Cardiac septum (tissue), 1 donor: ENCODE measurements at regions not wholly inside any gene's neighbourhood (a gene's known extent, or its start where the extent isn't known, plus 50 kb on each side); places are given as distances from the start of the nearest gene placed in this dataset.

ENCODE experiments used
- DNase-seq: peaks from one replicate; pipeline ENCODE4 v3.0.0-alpha.2; 2020; ENCODE audit warnings: low spot score
- intact Hi-C: fragments of 100-400 bp; cut with DNase I; formaldehyde crosslinking; loops from one replicate; pipeline ENCODE4 v1.14.0; 2022
- donor health status: DM: no; HTN: no; CAD: no.

DNA sequence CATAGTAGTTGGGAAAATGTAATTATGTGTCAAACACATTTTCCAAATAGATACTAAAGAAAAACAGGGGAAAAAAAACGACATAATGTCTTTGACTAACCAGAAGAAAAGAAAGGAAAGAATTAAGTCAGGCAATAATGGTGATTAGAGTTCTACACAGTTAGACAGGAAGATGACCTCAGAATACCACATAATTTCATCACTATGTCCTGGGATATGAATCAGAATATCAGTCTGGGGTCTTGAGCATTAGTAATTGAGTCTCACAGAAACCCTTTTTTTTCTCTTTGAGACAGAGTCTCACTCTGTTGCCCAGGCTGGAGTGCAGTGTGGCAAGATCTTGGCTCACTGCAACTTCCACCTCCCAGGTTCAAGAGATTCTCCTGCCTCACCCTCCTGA, 503.4 kb downstream of the SLITRK1 start:
- no peak for DNase-seq
- intact Hi-C loops: no loop called here

DNA sequence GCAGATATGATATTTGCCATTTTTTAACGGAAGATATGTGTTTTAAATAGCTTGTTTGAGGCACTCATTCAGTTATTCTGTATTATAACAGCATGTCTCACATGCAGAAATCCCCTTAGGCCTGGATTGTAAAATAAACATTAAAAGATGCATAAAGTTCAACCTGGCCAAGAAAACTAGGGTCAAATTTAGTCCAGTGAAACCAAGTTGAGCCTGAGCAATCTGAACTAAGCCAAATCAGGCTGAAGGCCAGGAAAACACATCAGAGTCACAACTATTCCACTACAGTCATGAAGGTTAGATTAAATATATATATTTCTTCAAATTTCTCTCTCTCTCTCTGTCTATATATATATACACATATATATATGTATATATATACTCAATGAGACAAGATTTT, 504.8 kb downstream of the SLITRK1 start:
- no peak for DNase-seq
- intact Hi-C loops: no loop called here

DNA sequence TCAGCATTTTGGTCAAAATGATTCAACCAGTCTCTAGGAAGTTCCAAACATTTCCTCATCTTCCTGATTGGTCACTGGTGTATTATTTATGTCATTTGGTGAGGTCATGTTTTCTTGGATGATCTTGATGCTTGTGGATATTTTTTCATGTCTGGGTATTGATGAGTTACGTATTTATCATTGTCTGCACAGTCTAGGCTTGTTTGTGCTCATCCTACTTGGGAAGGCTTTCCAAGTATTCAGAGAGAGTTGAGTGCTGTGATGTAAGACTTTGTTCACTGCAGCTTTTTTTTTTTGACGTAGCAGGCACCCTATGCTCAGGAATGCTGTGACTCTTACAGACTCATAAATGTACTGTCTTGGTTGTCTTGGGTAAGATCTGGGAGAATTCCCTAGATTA, 509.5 kb downstream of the SLITRK1 start:
- intact Hi-C loops: no loop called here
- no peak for DNase-seq

DNA sequence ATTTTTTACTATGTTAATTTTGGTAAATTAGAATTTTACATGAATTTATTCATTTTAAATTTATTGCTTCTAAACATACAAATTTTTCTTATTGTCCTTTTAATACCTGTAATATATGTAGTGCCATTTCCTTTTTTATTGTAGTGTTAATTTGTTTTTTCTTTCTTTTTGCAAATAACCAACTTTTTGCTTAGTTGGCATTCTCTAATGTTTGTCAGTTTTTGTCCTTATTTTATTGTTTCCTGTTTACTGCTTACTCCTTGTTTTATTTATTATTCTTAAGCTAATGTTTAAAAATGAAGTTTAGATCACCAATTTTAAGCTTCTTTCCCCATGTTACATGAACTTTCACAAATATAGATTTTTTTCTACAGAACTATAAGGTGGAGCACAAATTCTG, 516.6 kb downstream of the SLITRK1 start:
- DNase-seq: no peak
- intact Hi-C loops: no loop called here

DNA sequence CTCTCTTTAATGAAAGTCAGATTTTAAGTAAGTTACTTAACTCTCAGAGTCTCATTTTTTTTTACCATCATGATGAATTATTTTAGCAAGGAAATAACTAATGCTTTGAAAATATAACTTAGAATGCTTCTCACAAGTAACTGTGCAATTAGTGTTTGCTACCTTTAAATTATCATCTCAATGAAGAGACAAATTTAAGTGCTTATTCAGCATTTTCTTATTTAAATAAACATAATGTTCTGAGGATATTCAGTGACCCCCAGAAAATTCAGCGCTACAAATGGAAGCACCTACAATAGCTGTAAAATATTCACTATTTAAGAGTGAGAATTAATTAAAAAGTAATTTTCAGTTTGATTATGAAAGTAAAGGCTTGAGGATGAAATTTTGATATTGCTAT, 527.2 kb downstream of the SLITRK1 start:
- no peak for DNase-seq
- intact Hi-C loops: no loop called here

DNA sequence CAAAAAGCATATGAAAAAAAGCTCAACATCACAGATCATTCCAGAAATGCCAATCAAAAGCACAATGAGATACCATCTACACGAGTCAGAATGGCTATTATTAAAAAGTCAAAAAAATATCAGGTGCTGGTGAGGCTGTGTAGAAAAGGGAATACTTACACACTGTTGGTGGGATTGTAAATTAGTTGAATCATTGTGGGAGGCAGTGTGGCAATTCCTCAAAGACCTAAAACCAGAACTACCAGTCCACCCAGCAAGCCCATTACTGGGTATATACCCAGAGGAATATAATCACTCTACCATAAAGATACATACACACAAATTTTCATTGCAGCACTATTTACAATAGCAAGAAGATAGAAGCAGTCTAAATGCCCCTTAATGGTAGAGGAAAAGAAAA, 529.9 kb downstream of the SLITRK1 start:
- intact Hi-C loops: no loop called here
- no peak for DNase-seq

DNA sequence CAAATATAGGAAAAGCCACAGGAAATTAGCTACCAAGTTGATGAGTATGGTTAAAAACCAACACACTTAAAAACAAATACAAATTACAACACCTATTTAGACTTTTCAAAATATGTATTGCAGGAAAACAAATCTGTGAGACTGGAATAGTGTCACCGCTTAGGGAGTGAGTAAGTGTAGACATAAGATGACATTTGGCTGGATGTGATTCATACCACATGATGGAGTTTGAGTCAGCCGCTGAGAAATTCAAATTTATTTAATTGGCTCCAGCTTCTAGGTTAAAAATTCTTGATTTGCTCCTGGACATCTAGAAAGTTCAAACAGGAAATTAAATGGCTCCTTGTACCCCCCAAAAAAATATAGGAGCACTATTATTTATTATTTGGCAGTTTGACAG, 531.7 kb downstream of the SLITRK1 start:
- DNase-seq: no peak
- intact Hi-C loops: no loop called here

DNA sequence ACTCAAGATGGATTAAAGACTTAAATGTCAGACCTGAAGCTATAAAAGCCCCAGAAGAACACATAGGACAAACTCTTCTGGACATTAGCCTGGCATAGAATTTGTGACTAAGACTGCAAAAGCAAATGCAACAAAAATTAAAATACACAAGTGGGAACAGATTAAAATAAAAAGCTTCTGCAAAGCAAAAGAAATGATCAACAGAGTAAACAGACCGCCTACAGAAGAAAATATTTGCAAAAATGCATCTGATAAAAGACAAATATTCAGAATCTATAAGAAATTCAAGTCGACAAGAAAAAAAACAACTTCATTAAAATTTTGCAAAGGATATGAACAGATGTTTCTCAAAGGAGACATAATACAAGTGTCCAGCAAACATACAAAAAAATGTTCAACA, 537.8 kb downstream of the SLITRK1 start:
- intact Hi-C loops: no loop called here
- DNase-seq: no peak

DNA sequence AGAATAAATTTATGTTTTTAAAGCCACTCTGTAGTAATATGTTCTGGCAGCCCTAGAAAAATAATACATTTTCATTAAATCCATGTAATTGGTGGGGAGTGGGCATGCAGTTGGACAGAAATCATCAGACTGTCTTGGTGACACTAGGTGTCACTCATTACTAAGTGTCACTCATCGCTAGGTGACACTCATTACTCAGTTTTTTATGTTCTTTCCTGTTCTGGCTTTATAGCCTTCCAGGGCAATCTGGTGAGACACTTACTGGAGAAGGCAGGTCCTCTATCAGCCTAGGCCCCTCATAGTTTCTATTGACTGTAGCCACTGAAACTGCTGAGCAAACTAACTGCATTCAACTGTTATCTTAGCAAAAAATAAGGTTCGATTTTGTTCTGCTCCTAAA, 542.1 kb downstream of the SLITRK1 start:
- DNase-seq: no peak
- intact Hi-C loops: no loop called here

DNA sequence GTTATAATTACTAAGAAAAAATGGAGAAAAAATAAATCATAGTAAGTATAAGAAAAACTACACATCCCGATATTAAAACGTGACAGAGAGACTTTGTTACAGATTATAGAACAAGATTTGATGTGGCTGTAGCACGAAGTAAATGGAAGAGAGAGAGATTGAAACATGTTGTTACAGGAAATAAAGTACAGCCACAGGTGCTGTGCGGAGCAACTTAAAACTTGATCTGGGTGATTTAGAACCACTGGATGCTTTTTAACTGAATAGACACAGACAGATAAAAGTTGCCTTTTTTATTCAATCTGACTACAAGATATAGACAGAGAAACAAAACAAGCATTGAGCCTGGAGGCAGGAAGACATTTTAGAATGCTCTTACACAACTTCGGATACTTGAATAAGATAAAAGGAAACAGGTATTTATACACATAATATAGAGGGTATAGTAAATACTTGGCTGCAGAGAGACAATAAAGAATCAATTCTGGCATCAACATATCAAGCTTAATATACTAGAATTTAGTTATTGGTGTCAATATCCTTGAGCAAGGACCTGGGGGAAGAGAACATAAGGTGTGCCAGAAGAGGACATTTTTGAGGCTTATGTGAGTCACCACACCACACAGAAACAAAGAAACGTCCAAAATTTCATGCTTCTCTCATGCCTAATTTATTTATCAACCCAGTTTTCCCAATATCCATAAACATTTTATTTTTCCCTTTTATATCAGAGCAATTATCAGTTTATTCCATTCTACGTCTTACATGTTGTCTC, 548.5 kb downstream of the SLITRK1 start:
- DNase-seq: no peak
- intact Hi-C loops: no loop called here

DNA sequence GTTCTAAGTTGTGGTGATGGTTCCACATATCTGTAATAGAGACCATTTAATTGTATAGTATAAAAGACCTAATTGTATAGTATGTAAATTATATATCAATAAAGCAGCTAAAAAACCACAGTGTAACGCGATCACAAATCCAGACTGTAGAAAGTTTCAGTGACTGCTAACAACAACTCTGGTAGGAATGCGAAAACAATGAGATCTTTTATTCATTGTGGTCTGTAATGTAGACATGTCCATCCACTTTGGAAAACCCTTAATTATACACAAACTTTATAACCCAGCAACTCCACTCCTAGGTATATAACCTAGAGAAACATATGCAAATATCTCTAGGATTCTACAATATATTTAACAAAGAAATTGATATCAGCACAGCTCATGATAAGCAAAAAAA, 549.5 kb downstream of the SLITRK1 start:
- intact Hi-C loops: no loop called here
- no peak for DNase-seq

DNA sequence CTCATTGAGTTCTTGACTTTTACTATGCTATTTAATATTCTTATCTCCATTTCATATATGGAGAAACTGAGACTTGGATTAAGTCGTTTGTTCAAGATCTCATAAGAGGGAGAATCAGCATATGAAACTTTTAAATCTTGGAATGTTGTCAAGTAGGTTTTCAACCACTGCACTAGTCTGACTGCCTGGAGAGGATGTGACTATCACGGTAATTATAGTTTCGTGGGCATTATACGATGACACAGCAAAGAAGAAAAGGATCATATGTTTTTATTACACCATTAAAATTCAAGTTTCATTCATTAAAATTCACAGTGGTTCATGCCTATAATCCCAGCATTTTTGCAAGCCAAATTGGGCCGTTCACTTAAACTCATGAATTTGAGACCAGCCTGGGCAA, 555.2 kb downstream of the SLITRK1 start:
- intact Hi-C loops: no loop called here
- no peak for DNase-seq

DNA sequence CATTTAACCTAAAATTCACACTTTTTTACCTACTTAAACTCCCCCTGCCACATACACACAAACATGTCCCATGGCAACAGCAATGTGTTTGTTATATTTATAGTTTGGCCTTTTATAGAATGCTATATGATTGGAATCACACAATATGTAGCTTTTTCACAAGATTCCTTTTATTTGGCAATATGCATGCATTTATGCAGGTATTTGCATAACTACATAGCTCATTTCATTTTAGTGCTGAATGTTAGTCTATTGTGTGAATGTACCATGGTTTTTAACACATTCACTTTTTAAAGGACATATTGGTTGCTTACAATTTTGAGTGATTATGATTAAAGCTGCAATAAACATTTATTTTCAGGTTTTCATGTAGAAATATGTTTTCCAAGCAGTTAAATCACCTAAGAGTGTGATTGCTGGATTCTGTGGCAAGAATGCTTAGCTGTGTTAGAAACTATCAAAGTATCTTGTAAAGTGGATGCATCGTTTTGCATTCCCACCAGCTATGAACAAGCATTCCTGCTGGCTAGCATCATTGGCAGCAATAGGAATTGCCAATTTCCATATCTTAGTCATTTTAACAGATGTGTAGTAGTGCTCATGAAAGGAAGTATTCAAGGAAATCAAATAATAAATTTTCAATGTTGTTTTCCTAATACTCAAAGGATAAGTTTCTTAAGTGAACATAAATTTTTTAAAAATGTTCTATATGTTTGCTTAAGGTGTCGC, 557.0 kb downstream of the SLITRK1 start:
- intact Hi-C loops: no loop called here
- no peak for DNase-seq

DNA sequence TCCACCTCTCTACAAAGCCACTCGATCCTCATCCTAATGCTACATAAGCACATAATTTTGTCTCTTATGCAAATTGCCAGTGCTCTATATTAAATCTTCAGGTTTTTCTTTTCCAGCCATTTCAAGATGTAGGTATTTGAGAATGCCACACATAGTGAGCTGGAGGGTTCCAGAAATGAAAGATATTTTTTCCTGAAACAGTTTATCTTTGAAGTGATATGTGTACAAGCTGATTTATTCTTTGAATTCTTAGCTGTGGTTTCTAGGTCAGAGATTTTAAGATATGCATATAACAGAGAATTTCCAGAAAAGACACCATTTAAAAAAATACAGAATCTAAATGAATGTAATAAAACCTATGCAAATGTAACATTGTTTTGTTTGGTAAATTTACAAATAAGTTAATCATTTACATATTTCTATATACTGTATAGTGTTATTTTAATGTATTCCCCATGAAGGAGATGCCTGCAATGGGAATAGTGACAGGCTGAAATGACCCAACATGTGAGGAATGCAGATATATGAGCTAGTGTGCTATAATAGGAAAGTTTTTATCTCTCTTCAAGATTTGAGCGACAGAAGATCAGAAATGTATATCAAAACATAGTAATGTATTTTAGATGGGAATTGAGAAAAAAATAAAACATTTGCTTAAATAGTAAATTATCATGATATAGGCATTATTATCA, 570.2 kb downstream of the SLITRK1 start:
- intact Hi-C loops: no loop called here
- DNase-seq: no peak

DNA sequence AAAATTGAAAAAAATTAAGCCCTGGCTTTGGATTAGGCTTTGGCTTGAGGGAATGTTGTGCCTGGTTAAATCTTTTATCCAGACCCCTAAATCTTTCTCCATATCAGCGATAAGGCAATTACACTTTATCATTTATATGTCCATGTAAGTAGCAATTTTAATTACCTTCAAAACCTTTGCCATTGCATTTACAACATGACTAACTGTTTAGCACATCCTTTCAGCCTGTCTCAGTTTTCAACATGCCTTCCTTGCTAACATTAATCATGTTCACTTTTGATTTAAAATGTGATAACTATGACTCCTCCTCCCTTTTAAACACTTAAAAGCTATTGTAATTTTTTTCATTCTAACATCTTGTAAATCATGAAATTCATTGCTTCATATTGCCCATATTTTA, 583.7 kb downstream of the SLITRK1 start:
- no peak for DNase-seq
- intact Hi-C loops: no loop called here

DNA sequence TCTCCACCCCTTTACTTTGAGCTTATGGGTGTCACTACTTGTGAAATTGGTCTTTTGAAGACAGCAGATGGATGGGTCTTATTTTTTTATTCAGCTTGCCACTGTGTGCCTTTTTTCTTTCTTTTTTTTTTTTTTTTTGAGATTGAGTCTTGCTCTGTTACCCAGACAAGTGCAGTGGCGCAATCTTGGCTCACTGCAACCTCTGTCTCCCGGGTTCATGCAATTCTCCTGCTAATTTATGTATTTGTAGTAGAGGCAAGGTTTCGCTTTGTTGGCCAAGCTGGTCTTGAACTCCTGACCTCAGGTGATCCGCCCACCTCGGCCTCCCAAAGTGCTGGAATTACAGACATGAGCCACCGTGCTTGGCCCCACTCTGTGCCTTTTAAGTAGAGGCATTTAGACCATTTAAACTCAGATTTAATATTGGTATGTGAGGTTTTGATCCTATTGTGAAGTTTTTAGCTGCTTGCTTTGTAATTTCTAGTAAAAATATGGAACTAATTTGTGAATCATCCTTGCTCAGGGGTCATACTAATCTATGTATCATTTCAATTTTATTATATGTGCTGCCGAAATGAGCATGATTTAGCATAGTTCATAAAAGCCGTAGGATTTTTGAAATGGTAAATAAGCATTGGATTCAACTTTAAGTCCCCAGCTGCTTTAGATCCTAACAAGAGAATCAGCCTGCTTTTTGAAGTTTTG, 584.5 kb downstream of the SLITRK1 start:
- DNase-seq: no peak
- intact Hi-C loops: no loop called here

DNA sequence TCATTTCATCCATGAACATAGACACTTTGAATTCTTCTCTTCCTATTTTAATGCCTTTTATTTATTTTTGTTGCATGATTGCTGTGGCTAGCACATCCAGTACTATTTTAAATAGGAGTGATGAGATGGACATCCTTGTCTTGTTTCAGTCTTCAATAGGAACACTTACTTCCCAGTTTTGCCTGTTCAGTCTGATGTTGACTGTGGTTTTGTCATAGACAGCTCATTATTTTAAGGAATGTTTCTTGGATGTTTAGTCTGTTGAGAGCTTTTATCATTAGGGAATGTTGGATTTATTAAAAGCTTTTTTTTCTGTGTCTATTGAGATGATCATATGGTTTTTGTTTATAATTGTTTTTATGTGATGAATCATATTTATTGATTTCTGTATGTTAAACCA, 586.6 kb downstream of the SLITRK1 start:
- intact Hi-C loops: no loop called here
- no peak for DNase-seq

DNA sequence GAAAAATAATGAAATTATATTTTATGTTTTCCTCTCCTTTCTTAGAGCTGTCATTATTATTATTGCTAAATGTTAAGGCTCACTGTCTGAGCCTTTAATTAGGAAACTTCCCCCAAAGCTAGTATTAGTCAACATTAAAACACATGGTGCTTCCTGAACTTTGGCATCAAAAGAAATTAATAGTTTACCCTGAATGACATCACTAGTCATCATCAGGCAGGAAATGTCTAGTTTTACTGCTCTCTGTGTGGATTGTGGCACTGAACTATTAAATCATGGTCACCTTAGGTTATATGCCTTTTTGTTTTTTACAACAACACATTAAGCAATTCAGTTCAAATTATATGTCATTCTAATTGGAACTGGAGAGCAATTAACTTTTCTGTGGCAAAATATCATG, 595.5 kb downstream of the SLITRK1 start:
- DNase-seq: no peak
- intact Hi-C loops: no loop called here

DNA sequence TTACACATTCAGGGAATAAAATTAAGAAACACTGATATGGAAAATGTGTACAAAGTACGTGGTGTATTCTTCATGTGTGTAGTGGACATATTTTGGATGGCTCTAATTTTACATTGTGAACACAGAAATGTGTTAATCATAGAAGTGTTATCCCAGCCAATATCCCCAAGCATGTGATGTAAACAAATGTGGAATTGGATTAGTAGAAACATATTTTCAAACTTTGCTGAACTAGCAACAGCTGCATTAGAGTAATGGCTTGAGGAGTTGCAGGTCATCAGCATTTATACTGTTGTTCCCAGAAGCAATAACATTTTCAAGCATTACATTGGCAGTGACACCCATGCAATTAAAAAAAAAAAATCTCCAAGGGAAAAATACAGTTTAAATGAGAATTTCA, 600.6 kb downstream of the SLITRK1 start:
- no peak for DNase-seq
- intact Hi-C loops: no loop called here

DNA sequence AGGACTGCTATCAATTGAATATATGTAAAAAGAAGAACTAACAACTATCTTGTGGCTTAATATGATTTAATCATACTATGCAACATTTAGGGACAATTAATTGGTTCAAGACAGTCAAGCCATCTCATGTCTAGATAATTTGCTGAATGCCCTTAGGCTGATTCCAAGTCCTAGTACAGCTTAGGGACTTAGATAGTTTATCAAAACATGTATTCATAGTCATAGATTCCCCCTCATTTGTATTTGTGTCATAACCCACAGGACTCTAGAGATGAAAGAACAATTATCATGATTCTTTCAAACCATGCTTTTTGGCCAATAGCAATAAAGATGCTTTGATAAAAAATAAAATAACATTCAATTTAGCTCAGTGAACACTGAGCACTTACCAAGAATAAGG, 607.6 kb downstream of the SLITRK1 start:
- intact Hi-C loops: no loop called here
- no peak for DNase-seq
